K562 (cell line): ENCODE measurements at regions not wholly inside any gene's neighbourhood (a gene's known extent, or its start where the extent isn't known, plus 50 kb on each side); places are given as distances from the start of the nearest gene placed in this dataset.

Source experiments
- ATAC-seq: fragments of 200-7000 bp; cut with Tn5 transposase; 3 replicates; pipeline ENCODE4 v1.9.1; 2020; ENCODE audit warnings: moderate library complexity
- BruUV-seq: library from RNA; stranded (reverse); fragments of 400-500 nt; replicated peaks from 2 replicates; lab custom pipeline; 2021; lab: Mats Ljungman, UMichigan
- CTCF ChIA-PET: fragments of 300-600 bp; formaldehyde crosslinking; extraction: SDS; loops from one replicate; lab custom pipeline; 2021; ENCODE audit warnings: low intra/inter-chr PET ratio; lab: Yijun Ruan, JAX
- POLR2A ChIA-PET: fragments of 300-600, 350-650 bp; sonication (Branson Sonifier 250); formaldehyde crosslinking; extraction: SDS; loops from one replicate; lab custom pipeline; 2021; ENCODE audit warnings: antibody characterized with exemption, inconsistent platforms; lab: Yijun Ruan, JAX
- DNase-seq, 4 experiments: peaks; one replicate each; pipeline versions ENCODE4 v3.0.0 to v3.0.0-alpha.2; 2011 to 2018; ENCODE audit warnings: low spot score in 3 of 4, mixed read lengths in 3 of 4; ENCODE audit errors: extremely low read depth in 1 of 4
- FAIRE-seq: peaks from 2 replicates; lab custom pipeline; 2011; peaks lifted over from hg19 to GRCh38; lab: Jason Lieb, UNC
- H2AFZ ChIP-seq: 2 replicates; pipeline ENCODE4 v1.6.0; 2011; ENCODE audit warnings: low read depth, low read length, control low read depth, inconsistent platforms
- H3K27ac ChIP-seq: fragments of 200-600 bp; 3 replicates; pipeline ENCODE4 v1.8.0; 2011; ENCODE audit warnings: low read depth, mild to moderate bottlenecking, control low read depth, inconsistent platforms, low read length, moderate library complexity, mixed read lengths; ENCODE audit errors: extremely low read depth
- H3K27me3 ChIP-seq, 2 experiments: fragments of 300-600 bp in 1 of 2; 2 replicates in 1 of 2; 3 replicates in 1 of 2; pipeline versions ENCODE4 v1.6.0 to v1.8.0; 2011; ENCODE audit warnings: inconsistent platforms in 2 of 2, low read length in 2 of 2, mild to moderate bottlenecking in 1 of 2, mixed read lengths in 1 of 2, moderate library complexity in 1 of 2; ENCODE audit not compliant: control insufficient read depth in 2 of 2, insufficient read depth in 2 of 2
- H3K36me3 ChIP-seq: fragments of 300-600 bp; 3 replicates; pipeline ENCODE4 v1.8.0; 2011; ENCODE audit warnings: mild to moderate bottlenecking, low read length, inconsistent platforms; ENCODE audit not compliant: control insufficient read depth, insufficient read depth
- H3K4me1 ChIP-seq, 2 experiments: fragments of 200-600 bp in 1 of 2; replicated peaks in 1 of 2; 2 replicates in 1 of 2; 3 replicates in 1 of 2; pipeline versions ENCODE4 v1.5.1 to v1.8.0; 2011; ENCODE audit warnings: inconsistent platforms in 2 of 2, low read length in 2 of 2, mild to moderate bottlenecking in 1 of 2, mixed read lengths in 1 of 2, moderate library complexity in 1 of 2; ENCODE audit not compliant: control insufficient read depth in 2 of 2, insufficient read depth in 2 of 2
- H3K4me2 ChIP-seq: 2 replicates; pipeline ENCODE4 v1.6.1; 2011; ENCODE audit warnings: low read length, control low read depth, inconsistent platforms, mixed read lengths; ENCODE audit not compliant: insufficient read depth
- H3K4me3 ChIP-seq: fragments of 200-600 bp; sonication (generic), shearing (Covaris generic); 2 replicates; pipeline ENCODE4 v1.5.1; 2016; ENCODE audit warnings: control low read depth, inconsistent platforms
- H3K79me2 ChIP-seq: fragments of 200-600 bp; 3 replicates; pipeline ENCODE4 v1.8.0; 2011; ENCODE audit warnings: low read length, inconsistent platforms; ENCODE audit not compliant: control insufficient read depth, insufficient read depth
- H3K9ac ChIP-seq, 2 experiments: 2 replicates each; pipeline versions ENCODE4 v1.6.0 to v1.6.1; 2011; ENCODE audit warnings: low read depth in 2 of 2, low read length in 2 of 2, control low read depth in 1 of 2, inconsistent platforms in 1 of 2, mild to moderate bottlenecking in 1 of 2, mixed read lengths in 1 of 2; ENCODE audit not compliant: insufficient read depth in 1 of 2
- H3K9me1 ChIP-seq: one replicate; pipeline ENCODE4 v1.6.0; 2011; ENCODE audit warnings: inconsistent platforms, mild to moderate bottlenecking, low read length, moderate library complexity; ENCODE audit not compliant: control insufficient read depth, insufficient read depth
- H3K9me3 ChIP-seq: replicated peaks from 2 replicates; pipeline ENCODE4 v1.5.1; 2011; ENCODE audit warnings: low read depth, low read length, inconsistent platforms; ENCODE audit not compliant: control insufficient read depth, insufficient read depth
- H4K20me1 ChIP-seq: replicated peaks from 2 replicates; pipeline ENCODE4 v1.6.1; 2011; ENCODE audit warnings: low read length, inconsistent platforms, mixed read lengths; ENCODE audit not compliant: control insufficient read depth, insufficient read depth
- E2F1 ChIP-seq: sonication (generic); formaldehyde crosslinking; IDR thresholded peaks from 2 replicates; pipeline ENCODE4 v1.8.1; 2023; ENCODE audit warnings: mild to moderate bottlenecking, missing genetic modification reagents, moderate library complexity
- GATAD2B ChIP-seq: fragments of 450-650 bp; IDR thresholded peaks from 2 replicates; pipeline ENCODE4 v1.6.1; 2017; ENCODE audit warnings: mild to moderate bottlenecking, borderline replicate concordance
- GMEB1 ChIP-seq: fragments of 250-450 bp; sonication (Bioruptor Pico); IDR thresholded peaks from 2 replicates; pipeline ENCODE4 v1.4.0; 2020; ENCODE audit warnings: mild to moderate bottlenecking
- KDM1A ChIP-seq, 2 experiments: fragments of 450-650 bp; IDR thresholded peaks; 2 replicates each; pipeline ENCODE4 v1.6.1; 2016; ENCODE audit warnings: mild to moderate bottlenecking in 2 of 2
- TRIM24 ChIP-seq, 2 experiments: fragments of 450-650 bp; IDR thresholded peaks; 2 replicates each; pipeline ENCODE4 v1.6.1; 2016
- ZNF655 ChIP-seq: fragments of 250-450 bp; sonication (Bioruptor Pico); IDR thresholded peaks from 2 replicates; pipeline ENCODE4 v1.5.0; 2021
- WGBS: fragments of 100-300 bp; shearing (Covaris generic); methylation state at CpG from one replicate; pipeline ENCODE4 v1.1.6; 2016; ENCODE audit warnings: low coverage, mixed read lengths; ENCODE audit not compliant: insufficient coverage; ENCODE audit errors: missing lambda C conversion rate; 5-methylcytosine and 5-hydroxymethylcytosine counted together
- in situ Hi-C: fragments of 300-500 bp; cut with MboI; formaldehyde crosslinking; loops from 4 replicates; pipeline ENCODE4 v1.15.0; 2018; ENCODE audit warnings: inconsistent platforms, mixed read lengths
- intact Hi-C: fragments of 100-400 bp; cut with micrococcal nuclease; formaldehyde crosslinking; loops from 2 replicates; pipeline ENCODE4 v1.14.2; 2022

- ChIA-PET POLR2A (interaction anchor here (1.2 to 1.3 kb wide), 2 partner anchors 10 to 12 kb away, joined by 4 read pairs; no protein-coding TSS in a partner anchor), CTCF (no interaction called here)
- Histone ChIP-seq H3K9me3 (no peaks in the 10 kb centered on the region), H3K27ac (no peak overlapping the region), H3K9me1 (no peaks in the 10 kb centered on the region), H3K4me2 (no peak overlapping the region), H2AFZ (no peak overlapping the region), H3K79me2 (no peaks in the 10 kb centered on the region), H3K9ac (no peak overlapping the region), H3K4me3 (no peak overlapping the region), H3K27me3 (peaks cover 7 to 14% of the 10 kb centered on the region in 2 experiments; a peak in 3 of 5 replicates), H3K4me1 (no peaks in the 10 kb centered on the region), H3K36me3 (no peaks in the 10 kb centered on the region), H4K20me1 (no peaks in the 10 kb centered on the region; the same call in 1 of the 2 replicates)
- no TSS peak for BruUV-seq
- no peak for ATAC-seq
- in situ Hi-C loops = no loop called here
- whole genome bisulfite sequencing = 2% methylated on average over 3 of the region's 3 CpGs
- intact Hi-C loops = no loop called here
- no peak for FAIRE-seq
- no peak for DNase-seq
- TF ChIP-seq TRIM24 (IDR thresholded peaks at IDR 0.05) = no peak
- TF ChIP-seq KDM1A (IDR thresholded peaks at IDR 0.05) = no peak
- TF ChIP-seq ZNF655 (CRISPR knock-in tag) = no peak
- no peak for TF ChIP-seq E2F1 (CRISPR knock-in tag)
- TF ChIP-seq GMEB1 (CRISPR knock-in tag) = no peak
- TF ChIP-seq GATAD2B = no peak
Measured at GRCh38 chr18:10313016-10313342, 141.5 kb upstream of the APCDD1 start.
